ENCODE measurements at regions not wholly inside any gene's neighbourhood (a gene's known extent, or its start where the extent isn't known, plus 50 kb on each side); places are given as distances from the start of the nearest gene placed in this dataset.

GRCh38 chr6:108774555-108774954, 73.7 kb upstream of the ARMC2 start:
- intact Hi-C loops (cut with DNase I; ENCODE audit: low total_unique reads): no loop called here
- ATAC-seq: no peak
- TF ChIP-seq, protein P1, sequence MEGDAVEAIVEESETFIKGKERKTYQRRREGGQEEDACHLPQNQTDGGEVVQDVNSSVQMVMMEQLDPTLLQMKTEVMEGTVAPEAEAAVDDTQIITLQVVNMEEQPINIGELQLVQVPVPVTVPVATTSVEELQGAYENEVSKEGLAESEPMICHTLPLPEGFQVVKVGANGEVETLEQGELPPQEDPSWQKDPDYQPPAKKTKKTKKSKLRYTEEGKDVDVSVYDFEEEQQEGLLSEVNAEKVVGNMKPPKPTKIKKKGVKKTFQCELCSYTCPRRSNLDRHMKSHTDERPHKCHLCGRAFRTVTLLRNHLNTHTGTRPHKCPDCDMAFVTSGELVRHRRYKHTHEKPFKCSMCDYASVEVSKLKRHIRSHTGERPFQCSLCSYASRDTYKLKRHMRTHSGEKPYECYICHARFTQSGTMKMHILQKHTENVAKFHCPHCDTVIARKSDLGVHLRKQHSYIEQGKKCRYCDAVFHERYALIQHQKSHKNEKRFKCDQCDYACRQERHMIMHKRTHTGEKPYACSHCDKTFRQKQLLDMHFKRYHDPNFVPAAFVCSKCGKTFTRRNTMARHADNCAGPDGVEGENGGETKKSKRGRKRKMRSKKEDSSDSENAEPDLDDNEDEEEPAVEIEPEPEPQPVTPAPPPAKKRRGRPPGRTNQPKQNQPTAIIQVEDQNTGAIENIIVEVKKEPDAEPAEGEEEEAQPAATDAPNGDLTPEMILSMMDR (IDR thresholded peaks at IDR 0.05 in 4 of 5, conservative IDR thresholded peaks at IDR 0.05 in 1 of 5): no peak
- TF ChIP-seq POLR2A (IDR thresholded peaks at IDR 0.05): no peak

GRCh38 chr6:108777536-108777935, 70.7 kb upstream of the ARMC2 start:
- Histone ChIP-seq H3K4me1 (peaks cover 2 to 7% of the 10 kb centered on the region in 2 donors), H3K27ac (no peak overlapping the region), H3K36me3 (no peaks in the 10 kb centered on the region), H3K4me3 (no peak overlapping the region), H3K27me3 (no peaks in the 10 kb centered on the region), H3K9me3 (no peaks in the 10 kb centered on the region)
- no peak for ATAC-seq
- TF ChIP-seq, protein P1 (IDR thresholded peaks at IDR 0.05 in 4 of 5, conservative IDR thresholded peaks at IDR 0.05 in 1 of 5): no peak
- no peak for TF ChIP-seq POLR2A (IDR thresholded peaks at IDR 0.05)
- no peak for DNase-seq
- in situ Hi-C loops (cut with MboI; ENCODE audit: low sequenced_read_pairs in 4 of 4) (loop anchor here in 2 of 4 donors (5.0 kb wide), 2 partner anchors 230 to 235 kb away; no protein-coding TSS in a partner anchor), intact Hi-C loops (cut with DNase I; ENCODE audit: low total_unique reads) (no loop called here)

More at GRCh38 chr6:108774555-108774954, 73.7 kb upstream of the ARMC2 start:
- Histone ChIP-seq H3K27ac (no peak overlapping the region), H3K27me3 (no peaks in the 10 kb centered on the region), H3K9me3 (no peaks in the 10 kb centered on the region), H3K36me3 (no peaks in the 10 kb centered on the region), H3K4me3 (no peak overlapping the region), H3K4me1 (peaks cover 0 to 5% of the 10 kb centered on the region in 2 donors)
- in situ Hi-C loops (cut with MboI; ENCODE audit: low sequenced_read_pairs in 4 of 4): no loop called here
- DNase-seq: no peak

GRCh38 chr6:108778421-108779186, 69.6 kb upstream of the ARMC2 start:
- intact Hi-C loops (cut with DNase I; ENCODE audit: low total_unique reads) (no loop called here), in situ Hi-C loops (cut with MboI; ENCODE audit: low sequenced_read_pairs in 4 of 4) (loop anchor here in 2 of 4 donors (5.0 kb wide), 2 partner anchors 231 to 236 kb away; no protein-coding TSS in a partner anchor)

GRCh38 chr6:108779536-108780275, 68.5 kb upstream of the ARMC2 start:
- H3K4me1 ChIP-seq: peaks cover 5 to 12% of the 10 kb centered on the region in 2 donors
- no peak overlapping the region for H3K27ac ChIP-seq
- no peaks in the 10 kb centered on the region for H3K27me3 ChIP-seq
- DNase-seq (no peak), ATAC-seq (no peak)
- no peaks in the 10 kb centered on the region for H3K36me3 ChIP-seq
- in situ Hi-C loops (cut with MboI; ENCODE audit: low sequenced_read_pairs in 4 of 4): loop anchor here (5.0 to 10.0 kb wide), 3 partner anchors 232 to 237 kb away; no protein-coding TSS in a partner anchor
- intact Hi-C loops (cut with DNase I; ENCODE audit: low total_unique reads): loop anchor here (5.0 to 10.0 kb wide), 5 partner anchors 58 to 295 kb away; no protein-coding TSS in a partner anchor
- no peak overlapping the region for H3K4me3 ChIP-seq
- H3K9me3 ChIP-seq: no peaks in the 10 kb centered on the region
- TF ChIP-seq, protein P1 (IDR thresholded peaks at IDR 0.05 in 4 of 5, conservative IDR thresholded peaks at IDR 0.05 in 1 of 5): no peak
- TF ChIP-seq POLR2A (IDR thresholded peaks at IDR 0.05): no peak

More at GRCh38 chr6:108778421-108779186, 69.6 kb upstream of the ARMC2 start:
- Histone ChIP-seq H3K4me1 (peaks cover 5 to 12% of the 10 kb centered on the region in 2 donors), H3K36me3 (no peaks in the 10 kb centered on the region), H3K4me3 (no peak overlapping the region), H3K9me3 (no peaks in the 10 kb centered on the region), H3K27ac (no peak overlapping the region), H3K27me3 (no peaks in the 10 kb centered on the region)
- TF ChIP-seq, protein P1 (IDR thresholded peaks at IDR 0.05 in 4 of 5, conservative IDR thresholded peaks at IDR 0.05 in 1 of 5): no peak
- no peak for TF ChIP-seq POLR2A (IDR thresholded peaks at IDR 0.05)
- no peak for ATAC-seq
- no peak for DNase-seq
